Upper lobe of left lung (tissue), 4 donors: ENCODE measurements at regions not wholly inside any gene's neighbourhood (a gene's known extent, or its start where the extent isn't known, plus 50 kb on each side); places are given as distances from the start of the nearest gene placed in this dataset.

Experiments used
- POLR2A ChIP-seq, 4 donors: fragments of 450-650 bp; IDR thresholded peaks; one replicate each; pipeline ENCODE4 v1.5.1; 2016 to 2017; ENCODE audit warnings: antibody characterized with exemption in 4 of 4, mild to moderate bottlenecking in 2 of 4
- TF ChIP-seq, protein P1 (sequence below), 6 experiments: fragments of 450-650 bp in 4 of 6; fragments of 200-600 bp in 2 of 6; sonication (generic) in 2 of 6; IDR thresholded peaks; one replicate each; pipeline ENCODE4 v1.5.1; 2016 to 2019; ENCODE audit warnings: antibody characterized with exemption in 6 of 6

GRCh38 chr2:7882296-7882695 lies 799.6 kb upstream of the ID2 start:
- TF ChIP-seq, protein P1, sequence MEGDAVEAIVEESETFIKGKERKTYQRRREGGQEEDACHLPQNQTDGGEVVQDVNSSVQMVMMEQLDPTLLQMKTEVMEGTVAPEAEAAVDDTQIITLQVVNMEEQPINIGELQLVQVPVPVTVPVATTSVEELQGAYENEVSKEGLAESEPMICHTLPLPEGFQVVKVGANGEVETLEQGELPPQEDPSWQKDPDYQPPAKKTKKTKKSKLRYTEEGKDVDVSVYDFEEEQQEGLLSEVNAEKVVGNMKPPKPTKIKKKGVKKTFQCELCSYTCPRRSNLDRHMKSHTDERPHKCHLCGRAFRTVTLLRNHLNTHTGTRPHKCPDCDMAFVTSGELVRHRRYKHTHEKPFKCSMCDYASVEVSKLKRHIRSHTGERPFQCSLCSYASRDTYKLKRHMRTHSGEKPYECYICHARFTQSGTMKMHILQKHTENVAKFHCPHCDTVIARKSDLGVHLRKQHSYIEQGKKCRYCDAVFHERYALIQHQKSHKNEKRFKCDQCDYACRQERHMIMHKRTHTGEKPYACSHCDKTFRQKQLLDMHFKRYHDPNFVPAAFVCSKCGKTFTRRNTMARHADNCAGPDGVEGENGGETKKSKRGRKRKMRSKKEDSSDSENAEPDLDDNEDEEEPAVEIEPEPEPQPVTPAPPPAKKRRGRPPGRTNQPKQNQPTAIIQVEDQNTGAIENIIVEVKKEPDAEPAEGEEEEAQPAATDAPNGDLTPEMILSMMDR (IDR thresholded peaks at IDR 0.05): no peak
- no peak for TF ChIP-seq POLR2A (IDR thresholded peaks at IDR 0.05)
